ENCODE measurements at regions not wholly inside any gene's neighbourhood (a gene's known extent, or its start where the extent isn't known, plus 50 kb on each side); places are given as distances from the start of the nearest gene placed in this dataset.
"Not testable (repeated sequence)": the region's sequence is repeated elsewhere in the genome, so short reads cannot be mapped to it uniquely, and the experiment has no call there.

- intact Hi-C loops (cut with micrococcal nuclease): no loop called here
Measured at GRCh38 chr18:30632071-30632698, 410.4 kb downstream of the DSC3 start.

GRCh38 chr18:30625961-30626360 lies 416.6 kb downstream of the DSC3 start:
- intact Hi-C loops (cut with micrococcal nuclease): no loop called here

DNA sequence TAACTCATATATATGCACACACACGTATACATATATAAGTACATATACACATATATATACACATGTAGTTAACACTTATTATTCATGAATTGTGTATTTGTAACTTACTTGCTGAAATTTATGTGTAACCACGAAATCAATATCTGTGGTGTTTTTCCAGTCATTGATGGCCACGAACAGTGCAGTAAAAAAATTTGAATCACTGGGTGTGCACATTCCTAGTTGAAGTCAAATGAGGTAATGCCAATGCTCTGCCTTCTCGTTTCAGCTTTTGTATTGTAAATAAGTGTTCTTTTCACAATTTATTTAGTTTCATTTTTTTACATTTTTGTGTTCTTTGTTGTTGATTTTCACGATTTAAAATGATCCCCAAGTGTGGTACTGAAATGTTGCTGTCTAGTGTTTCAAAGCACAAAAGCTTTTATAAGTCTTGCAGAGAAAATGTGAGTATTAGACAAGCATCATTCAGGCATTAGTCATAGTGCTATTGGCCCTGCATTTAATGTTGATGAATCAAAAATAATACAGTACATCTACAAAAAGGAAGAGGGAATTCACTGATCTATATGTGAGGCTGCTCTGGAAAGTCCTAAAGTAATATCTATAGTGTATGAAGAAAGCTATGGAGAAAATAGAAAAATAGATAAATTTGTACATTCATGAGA lies 419.0 kb downstream of the DSC3 start:
- intact Hi-C loops (cut with micrococcal nuclease): no loop called here

DNA sequence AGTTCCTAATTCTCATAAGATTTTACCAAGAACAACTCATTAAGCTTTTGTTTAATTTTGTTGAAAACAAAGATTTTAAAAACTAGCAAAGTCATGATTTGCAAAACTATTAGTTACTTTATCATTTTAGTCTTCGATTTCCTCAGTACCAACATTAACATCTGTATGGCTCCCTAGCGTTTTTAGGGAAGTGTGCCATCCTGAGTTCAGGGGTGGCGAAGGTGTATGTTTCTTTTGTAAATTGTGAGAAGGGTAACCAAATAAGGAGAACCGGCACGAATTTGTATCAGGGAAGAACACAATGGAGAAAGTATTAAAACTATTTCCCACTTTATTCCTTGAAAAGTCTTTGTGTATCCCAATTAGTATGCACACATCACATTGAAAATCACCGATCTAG lies 419.9 kb downstream of the DSC3 start:
- intact Hi-C loops (cut with micrococcal nuclease): no loop called here

DNA sequence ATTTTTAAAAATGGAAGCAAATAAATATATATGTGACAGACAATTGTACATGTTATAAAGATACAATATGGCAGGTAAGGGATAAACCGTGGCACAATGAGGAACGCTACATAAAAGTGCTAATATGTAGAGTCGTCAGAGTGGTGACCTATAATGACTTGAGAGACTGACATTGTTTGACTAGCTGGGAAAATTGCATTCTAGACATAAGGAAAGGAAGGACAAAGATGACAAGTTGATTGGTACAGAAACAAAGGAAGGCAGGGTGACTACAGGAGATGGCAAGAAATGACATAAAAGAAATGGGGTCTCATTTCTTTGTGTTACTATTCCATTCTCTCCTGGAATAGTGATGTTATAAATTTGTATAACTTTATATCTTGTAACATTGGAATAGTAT lies 420.4 kb downstream of the DSC3 start:
- intact Hi-C loops (cut with micrococcal nuclease): no loop called here

GRCh38 chr18:30618567-30618966 lies 424.0 kb downstream of the DSC3 start:
- intact Hi-C loops (cut with micrococcal nuclease): no loop called here

DNA sequence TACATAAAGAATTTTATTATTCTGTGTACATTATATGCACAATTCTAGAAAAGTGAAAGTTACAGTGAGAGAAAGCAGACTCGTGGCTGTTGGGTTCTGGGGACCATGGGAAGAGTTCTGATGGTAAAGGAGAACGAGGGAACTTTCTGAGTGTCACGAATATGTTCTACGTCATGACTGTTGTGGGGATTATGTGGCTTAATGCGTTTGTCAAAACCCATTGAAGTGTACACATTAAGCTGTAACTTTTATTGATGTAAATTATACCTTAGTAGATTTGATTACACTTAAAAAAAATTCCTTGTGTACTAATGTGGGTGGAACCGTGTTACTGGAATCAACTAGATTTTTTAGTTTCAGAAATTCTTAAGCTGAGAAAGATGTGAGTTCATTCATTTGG lies 426.1 kb downstream of the DSC3 start:
- intact Hi-C loops (cut with micrococcal nuclease): no loop called here

DNA sequence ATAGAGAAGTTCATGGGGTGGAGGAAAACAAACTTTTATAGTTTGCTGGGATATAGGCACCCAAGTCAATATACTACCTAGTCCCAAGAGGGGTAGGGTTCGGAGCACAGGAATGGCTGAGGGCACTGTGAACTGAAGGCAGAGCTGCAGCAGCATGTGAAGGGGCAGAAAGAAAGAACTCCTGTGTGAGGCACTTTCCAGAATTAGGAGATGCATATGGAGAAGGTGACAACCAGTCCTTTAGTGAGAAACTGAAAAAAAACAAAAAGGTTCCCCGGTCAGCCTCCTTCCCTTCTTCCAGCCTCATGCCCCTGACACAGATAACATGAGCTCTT lies 429.1 kb downstream of the DSC3 start:
- intact Hi-C loops (cut with micrococcal nuclease): no loop called here

GRCh38 chr18:30601541-30601940 lies 441.0 kb downstream of the DSC3 start:
- intact Hi-C loops (cut with micrococcal nuclease): loop anchor here (10.0 kb wide), 1 partner anchor 57 kb away; no protein-coding TSS in a partner anchor

DNA sequence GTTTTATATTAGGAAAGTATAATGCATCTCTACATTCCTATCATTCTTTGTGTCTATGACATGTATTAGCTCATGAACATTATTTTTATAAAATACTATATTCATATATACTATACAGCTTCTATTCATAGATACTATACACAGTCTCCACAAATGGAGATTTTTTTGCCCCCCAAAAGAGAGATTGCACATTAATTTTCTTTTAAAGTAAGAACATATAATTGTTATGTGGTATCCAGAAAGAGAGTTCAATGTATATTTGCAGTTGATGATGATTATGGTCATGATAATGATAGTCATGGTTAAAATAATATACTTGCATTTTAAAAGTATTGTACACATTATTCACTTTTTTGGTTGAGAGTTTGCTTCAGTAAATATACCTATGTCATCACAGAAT lies 445.3 kb downstream of the DSC3 start:
- intact Hi-C loops (cut with micrococcal nuclease): no loop called here

GRCh38 chr18:30596635-30597034 lies 445.9 kb downstream of the DSC3 start:
- intact Hi-C loops (cut with micrococcal nuclease): no loop called here

DNA sequence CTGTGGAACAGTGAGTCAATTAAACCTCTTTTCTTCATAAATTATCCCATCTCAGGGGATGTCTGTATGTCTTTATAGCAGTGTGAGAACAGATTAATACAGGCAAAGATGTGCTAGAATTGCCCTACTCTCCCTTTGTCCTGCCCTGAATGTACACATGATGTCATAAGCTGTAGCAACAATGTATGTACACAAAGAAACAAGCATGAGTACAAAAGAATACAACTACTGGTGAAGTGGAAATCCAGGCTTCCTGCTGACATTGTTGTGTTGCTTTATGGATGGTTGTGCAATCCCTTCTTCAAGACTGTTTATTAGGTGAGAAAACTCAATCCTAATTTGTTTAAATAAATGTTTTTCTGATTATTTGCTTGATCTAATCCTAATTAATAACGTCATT lies 446.6 kb downstream of the DSC3 start:
- intact Hi-C loops (cut with micrococcal nuclease): no loop called here

DNA sequence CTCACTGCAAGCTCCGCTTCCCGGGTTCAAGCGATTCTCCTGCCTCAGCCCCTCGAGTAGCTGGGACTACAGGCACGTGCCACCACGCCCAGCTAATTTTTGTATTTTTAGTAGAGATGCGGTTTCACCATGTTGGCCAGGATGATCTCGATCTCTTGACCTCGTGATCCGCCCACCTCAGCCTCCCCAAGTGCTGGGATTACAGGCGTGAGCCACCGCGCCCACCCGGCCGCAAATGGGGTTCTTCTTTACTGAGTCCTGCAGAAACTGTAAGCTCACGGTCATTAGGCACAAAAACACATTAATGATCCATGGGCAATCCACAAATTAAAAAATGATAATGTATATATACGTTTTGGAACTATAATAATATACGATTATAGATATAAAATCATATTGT lies 447.6 kb downstream of the DSC3 start:
- intact Hi-C loops (cut with micrococcal nuclease): not testable (repeated sequence)

GRCh38 chr18:30591462-30591861 lies 451.1 kb downstream of the DSC3 start:
- intact Hi-C loops (cut with micrococcal nuclease): no loop called here

DNA sequence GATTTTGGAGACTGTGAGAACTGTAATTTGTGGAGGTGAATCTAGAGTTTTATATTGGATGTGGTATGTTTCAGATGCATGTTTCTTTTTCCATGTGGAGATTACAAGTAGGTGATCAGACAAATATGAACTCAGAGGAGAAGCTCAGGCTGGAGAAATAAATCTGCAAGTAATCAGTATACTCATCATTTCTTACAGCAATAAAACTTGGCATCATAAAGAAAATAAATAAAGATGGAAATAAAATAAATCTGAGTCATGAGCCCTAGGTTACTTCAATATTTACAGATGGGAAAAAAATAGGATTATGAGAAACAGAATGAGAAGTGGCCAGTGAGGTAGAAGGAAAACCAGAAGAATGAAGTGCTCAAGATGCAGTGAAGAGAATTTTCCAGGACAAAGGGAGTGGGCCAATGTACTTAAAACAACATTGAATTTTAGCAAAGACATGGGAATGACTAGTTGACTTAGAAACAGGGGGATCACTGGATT lies 453.8 kb downstream of the DSC3 start:
- intact Hi-C loops (cut with micrococcal nuclease): no loop called here

DNA sequence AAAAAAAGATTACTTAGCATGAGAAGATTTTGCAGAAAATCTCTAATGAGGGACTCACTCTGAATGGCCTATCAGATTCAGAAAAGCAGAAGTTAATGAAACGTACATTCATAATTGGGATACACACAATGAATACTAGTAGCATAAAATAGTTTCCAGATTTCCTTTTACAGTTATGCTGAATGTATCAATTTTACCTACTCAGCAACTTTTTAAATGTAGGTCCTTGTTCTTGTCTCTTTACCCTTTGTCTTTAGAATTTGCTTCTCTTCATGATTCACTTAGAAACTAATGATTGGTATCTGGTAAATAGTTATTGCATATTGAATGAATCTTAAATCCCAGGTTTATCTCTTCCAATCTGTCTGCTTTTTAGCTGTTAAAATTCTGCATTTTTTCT lies 458.8 kb downstream of the DSC3 start:
- intact Hi-C loops (cut with micrococcal nuclease): no loop called here

DNA sequence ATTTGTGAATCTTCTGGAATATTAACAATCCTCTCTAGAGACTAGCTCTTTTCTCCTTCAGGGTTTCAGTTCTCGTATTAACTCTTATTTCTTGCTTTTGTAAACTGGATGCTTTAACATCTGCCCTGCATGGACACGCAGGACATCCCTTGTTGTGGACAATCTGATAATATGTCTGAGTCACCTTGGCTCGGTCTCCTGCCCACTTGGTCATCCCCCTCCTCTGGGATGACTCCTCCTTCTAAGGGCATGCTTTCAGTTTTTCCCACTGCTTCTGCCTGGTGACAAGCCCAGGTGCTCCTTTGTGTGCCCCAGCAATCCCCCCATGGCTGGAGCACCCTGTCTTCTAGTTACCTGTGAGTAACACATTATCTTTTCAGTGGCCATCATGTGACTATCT lies 460.5 kb downstream of the DSC3 start:
- intact Hi-C loops (cut with micrococcal nuclease): no loop called here

DNA sequence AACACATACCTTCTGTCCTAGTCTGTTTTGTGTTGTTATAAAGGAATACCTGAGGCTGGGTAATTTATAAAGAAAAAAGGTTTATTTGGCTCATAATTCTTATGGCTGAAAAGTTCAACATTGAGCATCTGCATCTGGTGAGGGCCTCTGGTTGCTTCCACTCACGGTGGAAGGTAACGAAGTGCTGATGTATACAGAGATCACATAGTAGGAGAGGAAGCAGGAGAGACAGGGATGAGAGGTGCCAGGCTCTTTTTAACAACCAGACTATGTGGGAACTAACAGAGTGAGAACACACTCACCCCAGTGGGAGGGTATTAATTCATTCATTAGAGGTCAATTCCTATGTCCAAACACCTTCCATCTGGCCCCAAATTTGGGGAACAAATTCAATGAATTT lies 463.8 kb downstream of the DSC3 start:
- intact Hi-C loops (cut with micrococcal nuclease): no loop called here

GRCh38 chr18:30572214-30572613 lies 470.3 kb downstream of the DSC3 start:
- intact Hi-C loops (cut with micrococcal nuclease): no loop called here

DNA sequence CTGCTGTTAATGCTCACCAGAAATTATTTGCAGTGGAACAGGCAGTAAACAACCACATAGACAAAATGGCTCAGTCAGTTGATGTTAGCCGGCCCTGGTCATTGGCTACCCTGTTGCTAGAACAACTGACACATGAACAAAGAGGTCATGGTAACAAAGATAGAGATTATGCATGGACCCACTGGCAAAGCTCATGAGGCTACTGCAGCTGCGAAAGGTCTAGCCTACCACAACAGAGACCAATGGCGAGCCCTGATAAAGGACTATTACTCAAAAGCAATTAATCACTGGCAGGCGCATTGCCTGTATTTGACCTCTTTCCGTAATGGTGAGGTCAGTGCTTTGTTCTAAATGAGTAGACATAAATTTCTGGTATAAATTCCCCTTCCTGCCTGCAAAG lies 474.2 kb downstream of the DSC3 start:
- intact Hi-C loops (cut with micrococcal nuclease): no loop called here

DNA sequence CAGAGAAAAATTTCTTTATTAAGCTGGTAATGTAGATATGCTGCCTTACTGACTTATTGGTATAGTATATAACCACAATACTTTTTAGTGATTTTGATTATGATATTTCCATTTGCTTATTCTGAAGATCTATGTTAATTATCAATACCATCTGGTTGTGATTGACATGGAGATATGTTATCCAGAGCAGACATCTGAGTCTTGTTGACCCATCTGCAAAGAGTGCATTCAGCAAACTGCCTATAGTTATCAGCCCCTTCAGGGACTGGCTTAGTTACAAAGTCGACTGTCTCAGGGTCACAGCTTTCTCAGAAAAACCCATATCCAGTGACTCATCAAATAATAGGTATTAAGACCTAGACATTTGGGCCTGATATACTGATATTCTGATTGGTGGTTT lies 475.7 kb downstream of the DSC3 start:
- intact Hi-C loops (cut with micrococcal nuclease): no loop called here

DNA sequence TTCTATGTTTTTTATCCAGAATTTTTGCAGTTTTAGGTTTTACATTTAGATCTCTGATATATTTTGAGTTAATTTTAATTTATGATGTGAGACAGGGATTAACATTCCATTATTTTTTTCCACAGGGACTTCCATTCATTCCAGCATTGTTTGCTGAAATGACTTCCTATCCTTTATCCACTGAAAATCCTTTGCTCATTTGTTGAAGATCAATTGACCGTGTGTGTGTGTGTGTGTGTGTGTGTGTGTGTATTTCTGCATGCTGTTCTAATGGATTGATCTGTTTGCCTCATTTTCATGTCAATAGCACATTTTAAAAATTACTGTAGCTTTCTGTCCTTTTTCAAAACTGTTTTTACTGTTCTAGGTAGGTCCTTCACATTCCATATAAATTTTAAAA lies 480.3 kb downstream of the DSC3 start:
- intact Hi-C loops (cut with micrococcal nuclease): no loop called here

- intact Hi-C loops (cut with micrococcal nuclease): no loop called here
Measured at GRCh38 chr18:30556112-30556511, 486.4 kb downstream of the DSC3 start.

Measured in T-helper 2 cell treated with Interferon-gamma antibody and Interleukin-4, amounts not matched to agents 100 ng/mL and 5 ng/mL, for 36 hours (primary cell).